ENCODE measurements at regions not wholly inside any gene's neighbourhood (a gene's known extent, or its start where the extent isn't known, plus 50 kb on each side); places are given as distances from the start of the nearest gene placed in this dataset.
A peak's percentile ranks its signal among the peaks of the same experiment; 100 is the strongest.

DNA sequence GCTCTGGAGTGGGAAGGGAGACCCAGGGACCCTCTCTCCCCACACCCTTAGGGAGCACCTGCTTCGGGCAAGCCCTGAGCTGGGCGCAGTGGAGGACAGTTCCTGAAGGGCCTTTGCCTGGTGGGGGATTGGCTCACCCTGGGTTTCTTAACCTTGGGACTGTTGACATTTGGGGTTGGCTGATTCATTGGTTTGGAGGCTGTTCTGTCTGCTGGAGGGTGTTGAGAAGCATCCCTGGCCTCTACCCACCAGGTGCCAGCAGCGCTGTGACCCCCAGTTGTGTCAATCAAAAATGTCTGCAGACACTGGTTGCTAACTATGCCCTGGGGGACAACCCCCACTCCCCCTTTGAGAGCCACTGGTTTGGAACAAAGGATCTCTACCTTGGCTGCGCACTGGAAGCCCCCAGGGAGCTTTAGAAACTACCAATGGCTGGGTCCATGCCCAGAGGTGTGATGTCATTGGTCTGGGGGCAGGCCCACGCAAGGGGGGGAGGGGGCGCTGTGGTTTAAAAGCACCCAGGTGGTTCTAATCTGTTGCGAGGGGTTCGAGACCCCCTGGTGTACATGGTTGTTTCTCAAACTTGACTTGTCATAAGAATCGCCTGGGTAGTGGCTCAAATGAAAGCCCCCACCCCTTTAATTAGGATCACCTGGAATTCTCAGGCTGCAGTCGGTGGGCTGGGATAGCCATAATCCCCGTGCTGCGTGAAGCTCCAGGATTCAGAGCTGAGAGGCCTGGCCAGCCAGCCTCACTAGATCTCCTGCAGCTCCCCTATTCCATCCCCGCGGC, 151.9 kb upstream of the GSE1 start:
- peak in 1 of 2 donors; percentile 22 for TF ChIP-seq POLR2A (IDR thresholded peaks at IDR 0.05)
- TF ChIP-seq, protein P1, sequence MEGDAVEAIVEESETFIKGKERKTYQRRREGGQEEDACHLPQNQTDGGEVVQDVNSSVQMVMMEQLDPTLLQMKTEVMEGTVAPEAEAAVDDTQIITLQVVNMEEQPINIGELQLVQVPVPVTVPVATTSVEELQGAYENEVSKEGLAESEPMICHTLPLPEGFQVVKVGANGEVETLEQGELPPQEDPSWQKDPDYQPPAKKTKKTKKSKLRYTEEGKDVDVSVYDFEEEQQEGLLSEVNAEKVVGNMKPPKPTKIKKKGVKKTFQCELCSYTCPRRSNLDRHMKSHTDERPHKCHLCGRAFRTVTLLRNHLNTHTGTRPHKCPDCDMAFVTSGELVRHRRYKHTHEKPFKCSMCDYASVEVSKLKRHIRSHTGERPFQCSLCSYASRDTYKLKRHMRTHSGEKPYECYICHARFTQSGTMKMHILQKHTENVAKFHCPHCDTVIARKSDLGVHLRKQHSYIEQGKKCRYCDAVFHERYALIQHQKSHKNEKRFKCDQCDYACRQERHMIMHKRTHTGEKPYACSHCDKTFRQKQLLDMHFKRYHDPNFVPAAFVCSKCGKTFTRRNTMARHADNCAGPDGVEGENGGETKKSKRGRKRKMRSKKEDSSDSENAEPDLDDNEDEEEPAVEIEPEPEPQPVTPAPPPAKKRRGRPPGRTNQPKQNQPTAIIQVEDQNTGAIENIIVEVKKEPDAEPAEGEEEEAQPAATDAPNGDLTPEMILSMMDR (IDR thresholded peaks at IDR 0.05 in 4 of 5, conservative IDR thresholded peaks at IDR 0.05 in 1 of 5): no peak
